Loucy (cell line): ENCODE measurements at regions not wholly inside any gene's neighbourhood (a gene's known extent, or its start where the extent isn't known, plus 50 kb on each side); places are given as distances from the start of the nearest gene placed in this dataset.

Experiments
- EZH2phosphoT487 ChIP-seq: fragments of 200-600 bp; IDR thresholded peaks from 2 replicates; pipeline ENCODE4 v1.6.1; 2018; ENCODE audit warnings: antibody characterized with exemption, mild to moderate bottlenecking, moderate library complexity, borderline replicate concordance
- TF ChIP-seq, protein P1 (sequence below): fragments of 200-600 bp; sonication (generic); conservative IDR thresholded peaks from 2 replicates; pipeline ENCODE4 v1.5.1; 2014; ENCODE audit warnings: mild to moderate bottlenecking, antibody characterized with exemption, low read length

GRCh38 chr2:146978577-146979555, 866.0 kb upstream of the ACVR2A start:
- TF ChIP-seq, protein P1, sequence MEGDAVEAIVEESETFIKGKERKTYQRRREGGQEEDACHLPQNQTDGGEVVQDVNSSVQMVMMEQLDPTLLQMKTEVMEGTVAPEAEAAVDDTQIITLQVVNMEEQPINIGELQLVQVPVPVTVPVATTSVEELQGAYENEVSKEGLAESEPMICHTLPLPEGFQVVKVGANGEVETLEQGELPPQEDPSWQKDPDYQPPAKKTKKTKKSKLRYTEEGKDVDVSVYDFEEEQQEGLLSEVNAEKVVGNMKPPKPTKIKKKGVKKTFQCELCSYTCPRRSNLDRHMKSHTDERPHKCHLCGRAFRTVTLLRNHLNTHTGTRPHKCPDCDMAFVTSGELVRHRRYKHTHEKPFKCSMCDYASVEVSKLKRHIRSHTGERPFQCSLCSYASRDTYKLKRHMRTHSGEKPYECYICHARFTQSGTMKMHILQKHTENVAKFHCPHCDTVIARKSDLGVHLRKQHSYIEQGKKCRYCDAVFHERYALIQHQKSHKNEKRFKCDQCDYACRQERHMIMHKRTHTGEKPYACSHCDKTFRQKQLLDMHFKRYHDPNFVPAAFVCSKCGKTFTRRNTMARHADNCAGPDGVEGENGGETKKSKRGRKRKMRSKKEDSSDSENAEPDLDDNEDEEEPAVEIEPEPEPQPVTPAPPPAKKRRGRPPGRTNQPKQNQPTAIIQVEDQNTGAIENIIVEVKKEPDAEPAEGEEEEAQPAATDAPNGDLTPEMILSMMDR = no peak
- no peak for TF ChIP-seq EZH2phosphoT487
